ENCODE measurements at regions not wholly inside any gene's neighbourhood (a gene's known extent, or its start where the extent isn't known, plus 50 kb on each side); places are given as distances from the start of the nearest gene placed in this dataset.
"Not testable (repeated sequence)": the region's sequence is repeated elsewhere in the genome, so short reads cannot be mapped to it uniquely, and the experiment has no call there.

DNA sequence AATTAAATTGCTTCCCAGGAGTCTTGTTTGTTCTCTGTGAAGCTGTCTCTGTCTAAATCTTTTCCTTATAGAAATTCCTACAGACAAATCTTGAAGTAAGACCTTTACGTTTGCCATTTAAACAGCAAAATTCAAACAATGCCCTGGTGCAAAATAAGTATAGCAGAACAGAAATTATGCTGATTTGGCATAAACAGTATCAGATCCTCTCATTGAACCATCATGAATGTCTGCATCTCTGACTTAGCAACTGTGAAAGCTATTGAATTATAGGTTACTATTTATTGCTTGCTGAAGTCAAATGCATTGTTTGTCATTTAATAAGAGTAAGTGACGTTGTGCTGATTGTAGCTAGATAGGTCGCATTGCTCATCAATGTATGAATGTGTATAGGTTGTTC, 1952.3 kb downstream of the KHDRBS2 start:
- TF ChIP-seq, protein P1, sequence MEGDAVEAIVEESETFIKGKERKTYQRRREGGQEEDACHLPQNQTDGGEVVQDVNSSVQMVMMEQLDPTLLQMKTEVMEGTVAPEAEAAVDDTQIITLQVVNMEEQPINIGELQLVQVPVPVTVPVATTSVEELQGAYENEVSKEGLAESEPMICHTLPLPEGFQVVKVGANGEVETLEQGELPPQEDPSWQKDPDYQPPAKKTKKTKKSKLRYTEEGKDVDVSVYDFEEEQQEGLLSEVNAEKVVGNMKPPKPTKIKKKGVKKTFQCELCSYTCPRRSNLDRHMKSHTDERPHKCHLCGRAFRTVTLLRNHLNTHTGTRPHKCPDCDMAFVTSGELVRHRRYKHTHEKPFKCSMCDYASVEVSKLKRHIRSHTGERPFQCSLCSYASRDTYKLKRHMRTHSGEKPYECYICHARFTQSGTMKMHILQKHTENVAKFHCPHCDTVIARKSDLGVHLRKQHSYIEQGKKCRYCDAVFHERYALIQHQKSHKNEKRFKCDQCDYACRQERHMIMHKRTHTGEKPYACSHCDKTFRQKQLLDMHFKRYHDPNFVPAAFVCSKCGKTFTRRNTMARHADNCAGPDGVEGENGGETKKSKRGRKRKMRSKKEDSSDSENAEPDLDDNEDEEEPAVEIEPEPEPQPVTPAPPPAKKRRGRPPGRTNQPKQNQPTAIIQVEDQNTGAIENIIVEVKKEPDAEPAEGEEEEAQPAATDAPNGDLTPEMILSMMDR (IDR thresholded peaks at IDR 0.05; ENCODE audit: control extremely low read depth in 1 of 3, insufficient read depth in 1 of 3, low read depth in 1 of 3, low read length in 3 of 3): not testable (repeated sequence)
- TF ChIP-seq EZH2 (IDR thresholded peaks at IDR 0.05; ENCODE audit: low read depth, low read length, severe bottlenecking); SRF (IDR thresholded peaks at IDR 0.05; ENCODE audit: low read depth, low read length); CEBPB (IDR thresholded peaks at IDR 0.05; ENCODE audit: low read depth, low read length); POLR2AphosphoS5 (IDR thresholded peaks at IDR 0.05; ENCODE audit: low read depth, low read length); POLR2A (IDR thresholded peaks at IDR 0.05; ENCODE audit: control extremely low read depth in 1 of 2, low read depth in 2 of 2, low read length in 2 of 2); TCF12 (IDR thresholded peaks at IDR 0.05; ENCODE audit: low read depth, low read length): not testable (repeated sequence)
- TF ChIP-seq, protein P2, sequence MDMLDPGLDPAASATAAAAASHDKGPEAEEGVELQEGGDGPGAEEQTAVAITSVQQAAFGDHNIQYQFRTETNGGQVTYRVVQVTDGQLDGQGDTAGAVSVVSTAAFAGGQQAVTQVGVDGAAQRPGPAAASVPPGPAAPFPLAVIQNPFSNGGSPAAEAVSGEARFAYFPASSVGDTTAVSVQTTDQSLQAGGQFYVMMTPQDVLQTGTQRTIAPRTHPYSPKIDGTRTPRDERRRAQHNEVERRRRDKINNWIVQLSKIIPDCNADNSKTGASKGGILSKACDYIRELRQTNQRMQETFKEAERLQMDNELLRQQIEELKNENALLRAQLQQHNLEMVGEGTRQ (IDR thresholded peaks at IDR 0.05; ENCODE audit: low read length): not testable (repeated sequence)

Measured in H1 (cell line).